ENCODE measurements at regions not wholly inside any gene's neighbourhood (a gene's known extent, or its start where the extent isn't known, plus 50 kb on each side); places are given as distances from the start of the nearest gene placed in this dataset.
"Not testable (repeated sequence)": the region's sequence is repeated elsewhere in the genome, so short reads cannot be mapped to it uniquely, and the experiment has no call there.

- DNase-seq (ENCODE audit: extremely low read depth, low read depth): no peak
Observed at GRCh38 chr13:90428522-90429210, 918.8 kb upstream of the MIR17HG start.

GRCh38 chr13:90430127-90430526 is 917.4 kb upstream of the MIR17HG start:
- no peak for DNase-seq (ENCODE audit: extremely low read depth, low read depth)

- DNase-seq (ENCODE audit: extremely low read depth, low read depth): no peak
Observed at GRCh38 chr13:90436697-90437096, 910.8 kb upstream of the MIR17HG start.

- no peak for DNase-seq (ENCODE audit: extremely low read depth, low read depth)
Observed at GRCh38 chr13:90438576-90438975, 908.9 kb upstream of the MIR17HG start.

GRCh38 chr13:90443268-90443667 is 904.2 kb upstream of the MIR17HG start:
- DNase-seq (ENCODE audit: extremely low read depth, low read depth): no peak

GRCh38 chr13:90444232-90444631 is 903.3 kb upstream of the MIR17HG start:
- no peak for DNase-seq (ENCODE audit: extremely low read depth, low read depth)

GRCh38 chr13:90445179-90445578 is 902.3 kb upstream of the MIR17HG start:
- peak; percentile 40 for DNase-seq (ENCODE audit: extremely low read depth, low read depth)

- DNase-seq (ENCODE audit: extremely low read depth, low read depth): no peak
Observed at GRCh38 chr13:90447034-90447733, 900.3 kb upstream of the MIR17HG start.

GRCh38 chr13:90447734-90448101 is 899.8 kb upstream of the MIR17HG start:
- no peak for DNase-seq (ENCODE audit: extremely low read depth, low read depth)

- no peak for DNase-seq (ENCODE audit: extremely low read depth, low read depth)
Observed at GRCh38 chr13:90448466-90449037, 898.9 kb upstream of the MIR17HG start.

GRCh38 chr13:90453342-90453741 is 894.1 kb upstream of the MIR17HG start:
- DNase-seq (ENCODE audit: extremely low read depth, low read depth): no peak

GRCh38 chr13:90454002-90454636 is 893.4 kb upstream of the MIR17HG start:
- no peak for DNase-seq (ENCODE audit: extremely low read depth, low read depth)

GRCh38 chr13:90455067-90455466 is 892.4 kb upstream of the MIR17HG start:
- no peak for DNase-seq (ENCODE audit: extremely low read depth, low read depth)

GRCh38 chr13:90455823-90456222 is 891.7 kb upstream of the MIR17HG start:
- no peak for DNase-seq (ENCODE audit: extremely low read depth, low read depth)

GRCh38 chr13:90461398-90461797 is 886.1 kb upstream of the MIR17HG start:
- no peak for DNase-seq (ENCODE audit: extremely low read depth, low read depth)

GRCh38 chr13:90477216-90477615 is 870.3 kb upstream of the MIR17HG start:
- no peak for DNase-seq (ENCODE audit: extremely low read depth, low read depth)

- DNase-seq (ENCODE audit: extremely low read depth, low read depth): no peak
Observed at GRCh38 chr13:90483906-90484305, 863.6 kb upstream of the MIR17HG start.

- peak; percentile 54 for DNase-seq (ENCODE audit: extremely low read depth, low read depth)
Observed at GRCh38 chr13:90485436-90485835, 862.1 kb upstream of the MIR17HG start.

GRCh38 chr13:90492872-90493271 is 854.6 kb upstream of the MIR17HG start:
- DNase-seq (ENCODE audit: extremely low read depth, low read depth): no peak

GRCh38 chr13:90493667-90494066 is 853.8 kb upstream of the MIR17HG start:
- DNase-seq (ENCODE audit: extremely low read depth, low read depth): no peak

GRCh38 chr13:90494849-90495248 is 852.6 kb upstream of the MIR17HG start:
- not testable (repeated sequence) for DNase-seq (ENCODE audit: extremely low read depth, low read depth)

- DNase-seq (ENCODE audit: extremely low read depth, low read depth): no peak
Observed at GRCh38 chr13:90498096-90498495, 849.4 kb upstream of the MIR17HG start.
